OCI-LY3 (cell line): ENCODE measurements at regions not wholly inside any gene's neighbourhood (a gene's known extent, or its start where the extent isn't known, plus 50 kb on each side); places are given as distances from the start of the nearest gene placed in this dataset.
A peak's percentile ranks its signal among the peaks of the same experiment; 100 is the strongest.

ENCODE experiments used
- H2AFZ ChIP-seq: fragments of 200-600, 300-600 bp; shearing (Covaris generic); 2 replicates; pipeline ENCODE4 v1.6.0; 2014; ENCODE audit warnings: antibody characterized with exemption, low read depth, low read length
- H3K27ac ChIP-seq: fragments of 200-600, 300-600 bp; sonication (generic); 2 replicates; pipeline ENCODE4 v1.5.1; 2014; ENCODE audit warnings: mild to moderate bottlenecking, low read length, moderate library complexity, mixed read lengths
- H3K27me3 ChIP-seq: fragments of 200-600, 300-600 bp; sonication (generic); 2 replicates; pipeline ENCODE4 v1.6.1; 2014; ENCODE audit warnings: low read depth, low read length, mixed read lengths
- H3K36me3 ChIP-seq: fragments of 200-600, 300-600 bp; sonication (generic); replicated peaks from 2 replicates; pipeline ENCODE3; 2014; ENCODE audit warnings: low read depth, low read length, mixed read lengths
- H3K4me1 ChIP-seq: fragments of 300-600, 200-600 bp; sonication (generic); 2 replicates; pipeline ENCODE4 v1.6.1; 2014; ENCODE audit warnings: low read length, mixed read lengths
- H3K4me2 ChIP-seq: fragments of 200-600, 300-600 bp; sonication (generic); 2 replicates; pipeline ENCODE4 v1.6.1; 2014; ENCODE audit warnings: low read length, mixed read lengths
- H3K4me3 ChIP-seq: fragments of 300-600, 200-600 bp; sonication (generic); 2 replicates; pipeline ENCODE4 v1.5.1; 2014; ENCODE audit warnings: antibody characterized with exemption, mild to moderate bottlenecking, low read length, moderate library complexity
- H3K79me2 ChIP-seq: fragments of 300-600, 200-600 bp; shearing (Covaris generic); 2 replicates; pipeline ENCODE4 v1.6.1; 2014; ENCODE audit warnings: mild to moderate bottlenecking, low read length, mixed read lengths
- H3K9ac ChIP-seq: fragments of 300-600, 200-600 bp; shearing (Covaris generic); 2 replicates; pipeline ENCODE4 v1.6.0; 2014; ENCODE audit warnings: mild to moderate bottlenecking, low read length, moderate library complexity
- H3K9me3 ChIP-seq: fragments of 200-600, 300-600 bp; shearing (Covaris generic); 2 replicates; pipeline ENCODE4 v1.6.1; 2014; ENCODE audit warnings: low read length, mixed read lengths; ENCODE audit not compliant: insufficient read depth
- H4K20me1 ChIP-seq: fragments of 200-600, 300-600 bp; sonication (generic); 2 replicates; pipeline ENCODE4 v1.6.1; 2016; ENCODE audit warnings: low read length, mixed read lengths; ENCODE audit not compliant: insufficient read depth
- CTCF ChIP-seq: fragments of 200-600, 300-600 bp; sonication (generic); IDR thresholded peaks from 2 replicates; pipeline ENCODE4 v1.5.1; 2014; ENCODE audit warnings: antibody characterized with exemption, low read length, low read depth
- EZH2phosphoT487 ChIP-seq: fragments of 200-600 bp; shearing (Covaris generic); IDR thresholded peaks from 2 replicates; pipeline ENCODE4 v1.6.1; 2018; ENCODE audit warnings: antibody characterized with exemption, mixed run types, low read depth

GRCh38 chr5:174910245-174910737 is 185.9 kb downstream of the MSX2 start:
- Histone ChIP-seq H3K9ac (no peak overlapping the region), H3K79me2 (no peaks in the 10 kb centered on the region), H4K20me1 (no peaks in the 10 kb centered on the region), H3K27me3 (no peaks in the 10 kb centered on the region), H2AFZ (peak overlapping the region; percentile 74), H3K4me3 (peak overlapping the region; percentile 60), H3K36me3 (no peaks in the 10 kb centered on the region), H3K4me1 (no peaks in the 10 kb centered on the region), H3K27ac (no peak overlapping the region), H3K4me2 (peak overlapping the region; percentile 82), H3K9me3 (no peaks in the 10 kb centered on the region)
- TF ChIP-seq EZH2phosphoT487 (no peak), CTCF (peak; percentile 74)

GRCh38 chr5:174903172-174903732 is 178.9 kb downstream of the MSX2 start:
- H3K4me3 ChIP-seq: no peak overlapping the region
- no peaks in the 10 kb centered on the region for H3K27me3 ChIP-seq
- H3K9ac ChIP-seq: no peak overlapping the region
- TF ChIP-seq CTCF (peak; percentile 14; the same call in 1 of the 2 replicates), EZH2phosphoT487 (no peak)
- H4K20me1 ChIP-seq: no peaks in the 10 kb centered on the region
- H3K79me2 ChIP-seq: no peaks in the 10 kb centered on the region
- no peak overlapping the region for H3K27ac ChIP-seq
- H2AFZ ChIP-seq: no peak overlapping the region
- H3K4me1 ChIP-seq: no peaks in the 10 kb centered on the region
- no peaks in the 10 kb centered on the region for H3K36me3 ChIP-seq
- H3K9me3 ChIP-seq: no peaks in the 10 kb centered on the region
- H3K4me2 ChIP-seq: no peak overlapping the region

GRCh38 chr5:174901336-174901735 is 177.0 kb downstream of the MSX2 start:
- Histone ChIP-seq H3K79me2 (no peaks in the 10 kb centered on the region), H4K20me1 (no peaks in the 10 kb centered on the region)

More at GRCh38 chr5:174901336-174901735, 177.0 kb downstream of the MSX2 start:
- Histone ChIP-seq H3K4me1 (no peaks in the 10 kb centered on the region), H3K27ac (no peak overlapping the region), H3K4me3 (no peak overlapping the region), H3K9me3 (no peaks in the 10 kb centered on the region), H3K4me2 (no peak overlapping the region), H3K27me3 (no peaks in the 10 kb centered on the region), H2AFZ (no peak overlapping the region), H3K9ac (no peak overlapping the region), H3K36me3 (no peaks in the 10 kb centered on the region)
- TF ChIP-seq CTCF (no peak), EZH2phosphoT487 (no peak)
